Activated CD8-positive, alpha-beta memory T cell treated with anti-CD3 and anti-CD28 coated beads, Interleukin-2, amount 50 U/mL, for 1 hour (primary cell): ENCODE measurements at regions not wholly inside any gene's neighbourhood (a gene's known extent, or its start where the extent isn't known, plus 50 kb on each side); places are given as distances from the start of the nearest gene placed in this dataset.

Experiments
- DNase-seq: peaks from one replicate; pipeline ENCODE4 v3.0.0-alpha.2; 2020; ENCODE audit errors: extremely low read depth

DNA sequence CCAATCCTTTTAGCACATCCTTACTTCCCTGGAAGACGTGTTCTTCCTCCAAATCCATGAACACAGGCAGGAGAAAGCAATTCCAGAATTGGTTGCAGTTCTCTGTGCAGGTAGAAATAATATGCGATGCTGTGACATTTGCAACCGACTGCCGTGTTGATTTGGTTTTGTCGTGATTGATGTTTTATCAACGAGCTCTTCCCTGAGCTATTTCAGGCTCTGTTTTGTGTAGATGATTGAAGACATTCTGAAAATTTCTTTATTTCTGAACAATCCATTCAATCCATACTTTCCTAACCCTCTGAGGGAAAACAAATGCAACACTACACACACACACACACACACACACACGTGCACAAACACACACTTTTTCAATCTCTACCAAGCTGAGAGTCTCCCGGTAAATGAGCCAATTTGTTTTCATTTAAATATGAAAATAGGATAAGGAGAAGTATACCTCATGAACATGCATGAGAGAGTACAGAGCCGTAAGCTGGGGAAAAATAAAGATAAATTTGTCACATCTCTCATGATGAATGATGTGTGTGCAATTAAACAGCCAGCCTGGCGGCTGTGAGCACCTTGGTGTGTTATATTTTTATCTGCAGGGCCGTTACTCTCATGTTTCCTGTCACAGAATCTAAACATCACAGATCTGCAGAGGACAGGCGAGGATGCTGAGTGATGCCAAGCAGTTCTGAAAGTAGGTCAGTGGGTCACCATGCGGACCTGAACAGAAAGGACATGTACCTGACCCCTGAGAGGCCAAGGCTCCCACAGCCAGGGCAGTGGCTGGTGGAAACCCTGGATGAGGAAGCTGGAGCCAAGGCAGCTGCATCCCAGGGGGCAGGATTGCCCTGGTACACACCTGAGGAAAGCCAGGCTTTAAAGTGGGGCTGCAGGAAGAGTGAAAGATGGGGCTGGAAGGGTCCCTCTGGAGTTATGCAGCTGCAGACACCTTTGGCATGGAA lies 64.8 kb downstream of the PDCL3 start:
- no peak for DNase-seq

- no peak for DNase-seq
Observed at GRCh38 chr2:100628506-100628905, 65.7 kb downstream of the PDCL3 start.

DNA sequence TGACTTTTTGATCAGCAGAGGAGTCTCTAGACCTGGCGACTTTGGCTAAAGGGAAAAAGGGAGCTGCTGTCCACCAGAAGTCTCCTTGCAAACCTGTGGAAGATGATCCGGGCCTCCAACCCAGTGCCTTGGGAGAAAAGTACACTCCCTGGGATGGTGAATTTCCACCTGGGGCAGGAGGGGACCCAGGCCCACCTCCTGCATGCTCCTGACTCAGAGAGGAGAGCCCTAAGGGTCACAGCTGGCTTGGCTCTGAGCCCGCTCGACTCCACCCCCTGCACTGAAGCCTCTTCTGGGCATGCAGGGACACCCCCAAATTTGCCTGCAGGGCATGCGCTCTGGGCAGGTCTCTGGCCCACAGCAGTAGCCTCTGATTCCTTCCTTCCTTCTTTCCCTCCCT lies 66.5 kb downstream of the PDCL3 start:
- DNase-seq = no peak

- DNase-seq = no peak
Observed at GRCh38 chr2:100630473-100630977, 67.7 kb downstream of the PDCL3 start.

GRCh38 chr2:100632037-100632436 lies 69.2 kb downstream of the PDCL3 start:
- DNase-seq = no peak

GRCh38 chr2:100632759-100633158 lies 70.0 kb downstream of the PDCL3 start:
- DNase-seq = no peak

- no peak for DNase-seq
Observed at GRCh38 chr2:100639588-100640390, 77.0 kb downstream of the PDCL3 start.

DNA sequence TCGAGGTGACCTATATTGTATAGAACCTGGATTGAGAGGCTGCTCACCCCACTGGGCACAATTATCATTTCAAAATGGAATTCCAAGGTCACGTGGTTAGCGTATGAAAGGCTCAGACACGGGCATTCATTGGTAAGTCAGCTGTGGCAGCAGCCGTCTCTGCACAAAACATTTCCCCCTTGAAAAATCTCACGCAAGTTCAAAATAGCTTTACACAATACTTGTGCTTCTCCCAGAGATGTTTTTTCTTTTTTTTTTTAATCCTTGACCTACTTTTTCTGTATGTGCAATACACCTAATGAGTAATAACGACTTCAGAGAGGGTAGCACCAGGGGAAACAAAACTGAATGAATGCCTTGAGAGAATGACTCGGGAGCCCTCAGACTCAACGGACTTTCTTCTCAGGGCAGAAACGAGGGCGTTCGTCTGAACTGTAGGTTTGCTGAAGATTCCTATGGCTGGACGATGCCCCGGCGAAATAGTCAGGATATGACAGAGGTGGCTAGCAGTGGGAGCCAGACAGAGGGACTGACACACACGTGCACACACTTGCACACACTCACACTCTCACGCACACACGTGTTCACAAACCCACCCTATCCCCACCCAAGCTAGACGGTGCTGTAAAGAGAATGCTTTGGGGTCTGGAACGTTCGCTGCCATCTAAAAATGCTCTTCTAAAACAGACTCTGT lies 77.8 kb downstream of the PDCL3 start:
- no peak for DNase-seq

DNA sequence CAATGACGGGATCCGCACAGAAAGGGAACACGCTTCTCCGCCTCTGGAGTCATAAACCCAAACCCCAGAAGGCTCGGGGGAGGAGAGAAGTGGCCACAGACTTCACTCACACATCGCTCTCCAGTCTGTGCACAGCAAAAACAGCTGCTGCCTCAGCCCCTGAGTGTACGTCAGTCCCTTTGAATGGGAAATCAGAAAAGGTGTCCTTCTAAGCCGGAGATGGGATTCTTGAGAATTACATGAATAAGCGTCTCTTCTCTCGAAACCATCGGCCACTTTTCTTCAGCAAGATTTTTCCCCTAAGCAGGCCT lies 78.3 kb downstream of the PDCL3 start:
- DNase-seq = no peak

DNA sequence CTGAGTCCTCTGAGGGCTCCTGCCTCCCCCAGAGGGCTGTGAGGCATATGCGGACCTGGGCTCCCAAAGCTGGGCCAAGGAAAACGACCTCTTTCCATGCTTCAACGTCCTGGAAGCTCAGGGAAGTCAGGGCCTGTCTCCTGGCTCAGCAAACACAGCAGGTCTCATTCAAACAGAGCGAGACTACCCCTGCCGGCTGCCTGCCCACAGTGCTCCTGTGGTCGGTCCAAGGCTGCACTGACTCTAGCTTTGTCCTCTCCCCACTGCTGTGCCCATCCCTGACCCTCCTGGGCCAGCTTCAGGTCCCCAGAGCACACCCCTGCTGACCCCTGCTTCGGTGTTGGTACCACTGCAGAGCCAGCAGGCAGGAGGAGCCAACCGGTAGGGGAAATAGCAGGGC lies 79.6 kb downstream of the PDCL3 start:
- no peak for DNase-seq

DNA sequence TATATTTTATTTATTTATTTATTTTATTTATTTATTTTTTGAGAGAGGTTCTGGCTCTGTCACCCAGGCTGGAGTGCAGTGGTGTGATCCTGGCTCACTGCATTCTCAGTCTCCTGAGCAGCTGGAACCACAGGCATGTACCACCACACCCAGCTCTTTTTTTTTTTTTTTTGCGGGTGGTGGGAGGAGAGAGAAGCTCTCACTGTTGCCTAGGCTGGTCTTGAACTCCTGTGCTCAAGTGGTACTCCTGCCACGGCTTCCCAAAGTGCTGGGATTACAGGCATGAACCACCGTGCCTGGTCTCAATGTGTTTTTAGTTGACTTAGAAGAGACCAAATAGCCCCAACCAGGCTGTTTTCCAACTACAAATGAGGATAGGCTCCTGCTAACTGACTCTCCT lies 80.7 kb downstream of the PDCL3 start:
- DNase-seq = no peak

GRCh38 chr2:100643906-100644501 lies 81.2 kb downstream of the PDCL3 start:
- peak; percentile 27 for DNase-seq

- no peak for DNase-seq
Observed at GRCh38 chr2:100645695-100646429, 83.1 kb downstream of the PDCL3 start.

- DNase-seq = no peak
Observed at GRCh38 chr2:100647709-100648108, 84.9 kb downstream of the PDCL3 start.

DNA sequence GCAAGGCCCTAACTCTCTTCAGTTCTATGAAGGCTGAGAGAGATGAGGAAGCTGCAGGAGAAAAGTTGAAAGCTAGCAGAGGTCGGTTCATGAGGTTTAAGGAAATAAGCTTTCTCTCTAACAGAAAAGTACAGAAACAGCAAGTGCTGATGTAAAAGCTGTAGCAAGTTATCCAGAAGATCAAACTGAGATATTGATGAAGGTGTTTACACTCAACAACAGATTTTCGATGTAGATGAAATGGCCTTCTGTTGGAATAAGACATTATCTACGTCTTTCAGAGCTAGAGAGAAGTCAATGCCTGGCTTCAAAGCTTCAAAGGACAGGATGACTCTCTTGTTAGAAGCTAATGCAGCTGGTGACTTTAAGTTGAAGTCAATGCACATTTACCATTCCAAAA lies 87.4 kb downstream of the PDCL3 start:
- no peak for DNase-seq

- peak; percentile 36 for DNase-seq
Observed at GRCh38 chr2:100653449-100654035, 90.7 kb downstream of the PDCL3 start.

DNA sequence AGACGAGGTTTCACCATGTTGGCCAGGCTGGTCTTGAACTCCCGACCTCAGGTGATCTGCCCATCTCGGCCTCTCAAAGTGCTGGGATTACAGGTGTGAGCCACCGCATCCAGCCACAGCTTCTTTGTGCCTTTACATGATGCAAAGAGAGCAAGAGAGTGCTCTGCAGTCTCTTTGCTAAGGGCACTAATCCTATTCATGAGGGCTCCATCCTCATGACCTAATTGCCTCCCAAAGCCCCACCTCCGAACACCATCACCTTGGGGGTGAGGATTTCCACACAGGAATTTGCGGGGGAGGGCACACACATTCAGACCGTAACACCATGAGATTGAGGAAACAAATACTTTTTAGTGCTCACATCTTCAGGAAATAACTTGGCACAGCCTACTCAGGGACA lies 91.8 kb downstream of the PDCL3 start:
- no peak for DNase-seq

GRCh38 chr2:100655446-100655845 lies 92.7 kb downstream of the PDCL3 start:
- no peak for DNase-seq

- no peak for DNase-seq
Observed at GRCh38 chr2:100655936-100656534, 93.2 kb downstream of the PDCL3 start.

- DNase-seq = no peak
Observed at GRCh38 chr2:100658017-100658416, 95.2 kb downstream of the PDCL3 start.
